K562 (cell line): ENCODE measurements at regions not wholly inside any gene's neighbourhood (a gene's known extent, or its start where the extent isn't known, plus 50 kb on each side); places are given as distances from the start of the nearest gene placed in this dataset.

Source experiments
- ADNP ChIP-seq: fragments of 200-800 bp; sonication (Bioruptor generic); IDR thresholded peaks from 2 replicates; pipeline ENCODE4 v1.6.1; 2016; ENCODE audit warnings: missing genetic modification characterization, missing compliant biosample characterization
- DIDO1 ChIP-seq: fragments of 450-650 bp; IDR thresholded peaks from 2 replicates; pipeline ENCODE4 v1.6.1; 2016; ENCODE audit warnings: low read depth, missing biosample characterization, missing genetic modification characterization
- GATAD2A ChIP-seq: fragments of 450-650 bp; IDR thresholded peaks from 2 replicates; pipeline ENCODE4 v1.6.1; 2017
- GATAD2B ChIP-seq: fragments of 450-650 bp; IDR thresholded peaks from 2 replicates; pipeline ENCODE4 v1.6.1; 2017; ENCODE audit warnings: mild to moderate bottlenecking, borderline replicate concordance
- HNRNPUL1 ChIP-seq: fragments of 200-400 bp; formaldehyde crosslinking; IDR thresholded peaks from 2 replicates; pipeline ENCODE4 v1.6.1; 2017; ENCODE audit warnings: low read length
- JUND ChIP-seq, 2 experiments: IDR thresholded peaks; 2 replicates in 1 of 2; 3 replicates in 1 of 2; pipeline ENCODE4 v1.6.1; 2011; ENCODE audit warnings: borderline replicate concordance in 2 of 2, low read depth in 2 of 2, low read length in 2 of 2, improper control_type of control experiment in 1 of 2, missing biosample characterization in 1 of 2, missing genetic modification characterization in 1 of 2, missing genetic modification reagents in 1 of 2
- NBN ChIP-seq: fragments of 450-650 bp; IDR thresholded peaks from 2 replicates; pipeline ENCODE4 v1.6.1; 2016; ENCODE audit warnings: low read depth, mild to moderate bottlenecking
- RFX7 ChIP-seq: fragments of 250-450 bp; sonication (Bioruptor Pico); IDR thresholded peaks from 2 replicates; pipeline ENCODE4 v1.5.1; 2021; ENCODE audit warnings: mild to moderate bottlenecking
- U2AF2 ChIP-seq: fragments of 200-400 bp; formaldehyde crosslinking; optimal IDR thresholded peaks from 2 replicates; pipeline ENCODE3; 2017; ENCODE audit warnings: low read depth, mild to moderate bottlenecking, low read length
- TF ChIP-seq, protein P1 (sequence below): fragments of 450-650 bp; formaldehyde crosslinking; IDR thresholded peaks from 2 replicates; pipeline ENCODE4 v1.4.0; 2020; ENCODE audit warnings: mild to moderate bottlenecking

DNA sequence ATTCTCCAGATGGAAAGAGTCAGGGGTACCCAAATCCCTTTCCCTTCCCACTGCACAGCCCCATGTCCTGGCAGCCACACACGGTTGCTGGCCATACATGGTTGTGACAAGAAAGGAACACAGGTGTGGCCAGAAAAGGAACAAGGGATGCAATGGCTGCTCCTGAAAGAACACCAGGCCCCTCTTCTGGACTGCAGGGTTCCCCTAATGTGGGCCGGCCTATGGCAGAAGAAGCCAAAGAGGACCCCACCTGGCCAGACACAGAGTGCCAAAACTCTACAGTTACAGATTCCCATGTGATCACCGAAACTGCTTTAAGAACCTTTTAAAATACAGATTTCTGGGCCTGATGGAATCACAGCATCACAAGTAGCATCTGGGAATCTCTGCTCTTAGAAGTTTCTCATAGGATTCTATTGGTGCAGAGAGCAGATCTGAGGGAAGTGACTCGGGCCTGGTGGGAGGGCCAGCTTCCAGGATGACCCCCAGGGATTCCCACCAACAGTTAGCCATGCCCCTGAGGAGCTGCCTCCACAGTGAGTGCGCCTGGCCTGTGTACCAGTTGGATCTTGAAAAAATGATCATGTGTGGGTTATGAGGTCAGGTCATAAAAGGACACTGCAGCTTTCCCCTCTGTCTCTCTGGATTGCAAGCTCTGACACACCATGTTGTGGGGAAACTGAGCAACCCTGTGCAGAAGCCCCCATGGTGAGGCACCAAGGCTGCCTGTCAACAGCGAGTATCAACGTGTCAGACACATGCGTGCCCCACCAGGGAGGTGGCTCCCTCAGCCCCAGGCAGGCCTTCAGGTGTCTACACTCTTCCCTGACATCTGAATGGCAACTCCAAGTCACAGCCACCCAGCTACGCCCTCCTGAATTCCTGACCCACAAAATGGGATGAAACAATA is 89.6 kb upstream of the LANCL2 start:
- TF ChIP-seq DIDO1 (no peak), NBN (no peak), GATAD2A (no peak), JUND (IDR thresholded peaks at IDR 0.05; ENCODE audit: borderline replicate concordance, low read depth, low read length) (no peak), JUND (tag; IDR thresholded peaks at IDR 0.05; ENCODE audit: borderline replicate concordance, low read depth, low read length) (no peak), U2AF2 (no peak), GATAD2B (no peak), HNRNPUL1 (no peak), ADNP (tag) (no peak), RFX7 (CRISPR knock-in tag) (no peak)
- TF ChIP-seq, protein P1, sequence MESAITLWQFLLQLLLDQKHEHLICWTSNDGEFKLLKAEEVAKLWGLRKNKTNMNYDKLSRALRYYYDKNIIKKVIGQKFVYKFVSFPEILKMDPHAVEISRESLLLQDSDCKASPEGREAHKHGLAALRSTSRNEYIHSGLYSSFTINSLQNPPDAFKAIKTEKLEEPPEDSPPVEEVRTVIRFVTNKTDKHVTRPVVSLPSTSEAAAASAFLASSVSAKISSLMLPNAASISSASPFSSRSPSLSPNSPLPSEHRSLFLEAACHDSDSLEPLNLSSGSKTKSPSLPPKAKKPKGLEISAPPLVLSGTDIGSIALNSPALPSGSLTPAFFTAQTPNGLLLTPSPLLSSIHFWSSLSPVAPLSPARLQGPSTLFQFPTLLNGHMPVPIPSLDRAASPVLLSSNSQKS (CRISPR knock-in tag): no peak
